HL-60 (cell line): ENCODE measurements at regions not wholly inside any gene's neighbourhood (a gene's known extent, or its start where the extent isn't known, plus 50 kb on each side); places are given as distances from the start of the nearest gene placed in this dataset.

Source experiments
- GABPA ChIP-seq: IDR thresholded peaks from 2 replicates; pipeline ENCODE4 v1.6.1; 2012; ENCODE audit warnings: low read depth
- POLR2AphosphoS5 ChIP-seq: IDR thresholded peaks from 2 replicates; pipeline ENCODE4 v1.6.1; 2012; ENCODE audit warnings: low read depth
- SPI1 ChIP-seq: IDR thresholded peaks from 2 replicates; pipeline ENCODE4 v1.6.1; 2012; ENCODE audit warnings: low read depth, mild to moderate bottlenecking, borderline replicate concordance
- TF ChIP-seq, protein P1 (sequence below): IDR thresholded peaks from one replicate; pipeline ENCODE4 v1.5.1; 2011; ENCODE audit warnings: low read length, control low read depth, inconsistent platforms; ENCODE audit not compliant: insufficient read depth
- TF ChIP-seq, protein P2 (sequence below): IDR thresholded peaks from 2 replicates; pipeline ENCODE4 v1.6.1; 2012; ENCODE audit warnings: low read depth; ENCODE audit not compliant: insufficient replicate concordance

DNA sequence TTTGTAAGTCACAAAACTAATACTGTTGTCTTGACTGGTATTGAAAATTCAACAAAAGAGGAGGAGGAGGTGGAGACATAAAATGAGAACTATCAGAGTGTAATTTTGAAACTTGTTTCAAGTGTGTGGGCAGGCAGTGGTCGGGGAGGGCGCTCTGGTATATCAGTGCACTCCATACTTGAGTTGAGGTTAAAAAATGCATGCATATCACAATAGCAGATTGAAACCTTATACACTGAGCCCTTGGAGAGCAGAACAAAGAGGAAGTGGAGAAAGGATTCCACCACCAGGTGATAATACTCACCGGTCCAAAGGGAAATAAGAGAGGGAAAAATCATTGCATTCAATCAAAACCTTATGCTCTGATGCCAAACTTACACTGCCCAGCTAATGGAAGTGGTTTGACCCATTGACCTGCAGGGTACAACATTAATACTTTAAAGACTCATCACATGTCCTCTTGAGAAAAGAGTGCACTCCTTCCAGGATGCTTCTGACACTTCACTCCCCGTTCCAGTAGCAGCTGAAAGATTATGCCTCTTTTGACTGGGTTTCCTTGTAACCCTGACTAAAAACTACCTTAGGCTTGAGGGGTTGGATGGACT lies 79.5 kb upstream of the FAM169A start:
- TF ChIP-seq, protein P1, sequence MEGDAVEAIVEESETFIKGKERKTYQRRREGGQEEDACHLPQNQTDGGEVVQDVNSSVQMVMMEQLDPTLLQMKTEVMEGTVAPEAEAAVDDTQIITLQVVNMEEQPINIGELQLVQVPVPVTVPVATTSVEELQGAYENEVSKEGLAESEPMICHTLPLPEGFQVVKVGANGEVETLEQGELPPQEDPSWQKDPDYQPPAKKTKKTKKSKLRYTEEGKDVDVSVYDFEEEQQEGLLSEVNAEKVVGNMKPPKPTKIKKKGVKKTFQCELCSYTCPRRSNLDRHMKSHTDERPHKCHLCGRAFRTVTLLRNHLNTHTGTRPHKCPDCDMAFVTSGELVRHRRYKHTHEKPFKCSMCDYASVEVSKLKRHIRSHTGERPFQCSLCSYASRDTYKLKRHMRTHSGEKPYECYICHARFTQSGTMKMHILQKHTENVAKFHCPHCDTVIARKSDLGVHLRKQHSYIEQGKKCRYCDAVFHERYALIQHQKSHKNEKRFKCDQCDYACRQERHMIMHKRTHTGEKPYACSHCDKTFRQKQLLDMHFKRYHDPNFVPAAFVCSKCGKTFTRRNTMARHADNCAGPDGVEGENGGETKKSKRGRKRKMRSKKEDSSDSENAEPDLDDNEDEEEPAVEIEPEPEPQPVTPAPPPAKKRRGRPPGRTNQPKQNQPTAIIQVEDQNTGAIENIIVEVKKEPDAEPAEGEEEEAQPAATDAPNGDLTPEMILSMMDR, result no peak
- TF ChIP-seq SPI1 (no peak), GABPA (no peak), POLR2AphosphoS5 (no peak)
- TF ChIP-seq, protein P2, sequence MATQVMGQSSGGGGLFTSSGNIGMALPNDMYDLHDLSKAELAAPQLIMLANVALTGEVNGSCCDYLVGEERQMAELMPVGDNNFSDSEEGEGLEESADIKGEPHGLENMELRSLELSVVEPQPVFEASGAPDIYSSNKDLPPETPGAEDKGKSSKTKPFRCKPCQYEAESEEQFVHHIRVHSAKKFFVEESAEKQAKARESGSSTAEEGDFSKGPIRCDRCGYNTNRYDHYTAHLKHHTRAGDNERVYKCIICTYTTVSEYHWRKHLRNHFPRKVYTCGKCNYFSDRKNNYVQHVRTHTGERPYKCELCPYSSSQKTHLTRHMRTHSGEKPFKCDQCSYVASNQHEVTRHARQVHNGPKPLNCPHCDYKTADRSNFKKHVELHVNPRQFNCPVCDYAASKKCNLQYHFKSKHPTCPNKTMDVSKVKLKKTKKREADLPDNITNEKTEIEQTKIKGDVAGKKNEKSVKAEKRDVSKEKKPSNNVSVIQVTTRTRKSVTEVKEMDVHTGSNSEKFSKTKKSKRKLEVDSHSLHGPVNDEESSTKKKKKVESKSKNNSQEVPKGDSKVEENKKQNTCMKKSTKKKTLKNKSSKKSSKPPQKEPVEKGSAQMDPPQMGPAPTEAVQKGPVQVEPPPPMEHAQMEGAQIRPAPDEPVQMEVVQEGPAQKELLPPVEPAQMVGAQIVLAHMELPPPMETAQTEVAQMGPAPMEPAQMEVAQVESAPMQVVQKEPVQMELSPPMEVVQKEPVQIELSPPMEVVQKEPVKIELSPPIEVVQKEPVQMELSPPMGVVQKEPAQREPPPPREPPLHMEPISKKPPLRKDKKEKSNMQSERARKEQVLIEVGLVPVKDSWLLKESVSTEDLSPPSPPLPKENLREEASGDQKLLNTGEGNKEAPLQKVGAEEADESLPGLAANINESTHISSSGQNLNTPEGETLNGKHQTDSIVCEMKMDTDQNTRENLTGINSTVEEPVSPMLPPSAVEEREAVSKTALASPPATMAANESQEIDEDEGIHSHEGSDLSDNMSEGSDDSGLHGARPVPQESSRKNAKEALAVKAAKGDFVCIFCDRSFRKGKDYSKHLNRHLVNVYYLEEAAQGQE, result no peak
